ENCODE measurements at regions not wholly inside any gene's neighbourhood (a gene's known extent, or its start where the extent isn't known, plus 50 kb on each side); places are given as distances from the start of the nearest gene placed in this dataset.

DNA sequence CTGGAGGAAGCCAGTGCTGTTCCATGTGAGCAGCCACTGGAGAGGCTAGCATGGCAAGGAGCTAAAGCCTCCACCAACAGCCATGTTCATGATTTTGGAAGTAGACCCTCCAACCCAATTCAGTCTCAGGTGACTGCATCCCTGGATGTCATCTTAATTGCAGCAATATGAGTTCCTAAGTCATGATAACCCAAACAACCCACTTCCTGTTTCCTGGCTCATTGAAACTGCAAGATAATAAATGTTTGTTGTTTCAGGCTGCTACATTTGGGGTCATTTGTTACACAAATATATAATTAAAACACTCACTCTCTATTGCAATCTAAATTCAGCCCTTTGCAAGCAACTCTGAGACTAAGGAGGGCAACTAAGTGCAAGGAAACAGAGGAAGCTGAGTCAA is 62.4 kb upstream of the SLC24A5 start:
- H3K4me2 ChIP-seq (replicated peaks; ENCODE audit: extremely low read depth, low read length, poor library complexity, severe bottlenecking), result no peak overlapping the region
- H3K9me3 Mint-ChIP-seq, result peaks cover 0 to 7% (median 3%) of the 10 kb centered on the region in 7 donors
- H3K79me2 ChIP-seq (ENCODE audit: insufficient read depth, low read length), result no peaks in the 10 kb centered on the region
- no peak overlapping the region for H3K9ac ChIP-seq (ENCODE audit: insufficient read depth, low read length, poor library complexity, severe bottlenecking)
- no peak overlapping the region for H3K4me3 Mint-ChIP-seq
- TF ChIP-seq CTCF (IDR thresholded peaks at IDR 0.05), result no peak
- DNase-seq, result no peak
- H3K36me3 ChIP-seq (replicated peaks in 1 of 2; ENCODE audit: control insufficient read depth in 1 of 2, insufficient read depth in 2 of 2, low read length in 2 of 2), result no peaks in the 10 kb centered on the region
- H3K4me1 ChIP-seq (ENCODE audit: control insufficient read depth in 1 of 2, insufficient read depth in 2 of 2, low read length in 2 of 2), result no peaks in the 10 kb centered on the region
- H3K27ac Mint-ChIP-seq, result no peak overlapping the region
- no peak overlapping the region for H2AFZ ChIP-seq (ENCODE audit: insufficient read depth, low read depth, low read length, poor library complexity, severe bottlenecking)
- no peaks in the 10 kb centered on the region for H3K27me3 ChIP-seq (ENCODE audit: control insufficient read depth in 2 of 2, insufficient read depth in 2 of 2, low read length in 2 of 2)
- no peaks in the 10 kb centered on the region for H3K36me3 Mint-ChIP-seq
- no peaks in the 10 kb centered on the region for H3K9me3 ChIP-seq (replicated peaks in 1 of 2; ENCODE audit: control insufficient read depth in 1 of 2, insufficient read depth in 1 of 2, low read length in 2 of 2)
- H3K4me1 Mint-ChIP-seq, result no peaks in the 10 kb centered on the region
- intact Hi-C loops (cut with micrococcal nuclease), result no loop called here
- H3K27me3 Mint-ChIP-seq (ENCODE audit: low read depth in 3 of 3), result peaks cover 0 to 2% (median 0%) of the 10 kb centered on the region in 3 donors
- no peaks in the 10 kb centered on the region for H4K20me1 ChIP-seq (ENCODE audit: insufficient read depth, low read length)
- H3K27ac ChIP-seq (ENCODE audit: low read depth in 1 of 2, low read length in 2 of 2), result no peak overlapping the region
- no peak overlapping the region for H3K4me3 ChIP-seq (replicated peaks in 1 of 3; ENCODE audit: low read depth in 2 of 3, low read length in 3 of 3)

DNA sequence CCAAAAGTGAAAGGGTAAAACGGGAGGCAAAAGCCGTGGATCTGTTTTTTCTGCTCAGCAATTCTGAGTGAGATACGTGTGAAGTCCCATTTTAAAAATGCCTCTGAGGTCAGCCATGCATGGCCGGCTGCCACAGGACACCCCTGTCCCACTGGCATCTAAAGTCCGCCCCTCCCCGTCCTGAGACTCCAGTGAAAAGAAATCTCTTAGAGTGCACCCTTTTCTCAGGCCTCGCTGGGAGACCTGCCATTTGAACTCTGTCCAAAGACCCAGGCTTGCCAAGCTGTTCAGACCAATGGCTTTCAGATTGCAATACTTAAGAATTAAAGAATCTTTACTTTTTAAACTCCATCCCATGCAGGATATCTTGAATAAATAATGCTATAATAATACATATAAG is 61.0 kb upstream of the SLC24A5 start:
- H3K4me3 Mint-ChIP-seq, result no peak overlapping the region

More for the DNA sequence above, 61.0 kb upstream of the SLC24A5 start:
- Histone ChIP-seq H3K27me3 (ENCODE audit: control insufficient read depth in 2 of 2, insufficient read depth in 2 of 2, low read length in 2 of 2) (no peaks in the 10 kb centered on the region), H2AFZ (ENCODE audit: insufficient read depth, low read depth, low read length, poor library complexity, severe bottlenecking) (no peak overlapping the region), H3K9me3 (replicated peaks in 1 of 2; ENCODE audit: control insufficient read depth in 1 of 2, insufficient read depth in 1 of 2, low read length in 2 of 2) (no peaks in the 10 kb centered on the region), H3K9ac (ENCODE audit: insufficient read depth, low read length, poor library complexity, severe bottlenecking) (no peak overlapping the region), H3K27ac (ENCODE audit: low read depth in 1 of 2, low read length in 2 of 2) (no peak overlapping the region), H3K79me2 (ENCODE audit: insufficient read depth, low read length) (no peaks in the 10 kb centered on the region), H3K4me3 (replicated peaks in 1 of 3; ENCODE audit: low read depth in 2 of 3, low read length in 3 of 3) (no peak overlapping the region), H3K36me3 (replicated peaks in 1 of 2; ENCODE audit: control insufficient read depth in 1 of 2, insufficient read depth in 2 of 2, low read length in 2 of 2) (no peaks in the 10 kb centered on the region), H4K20me1 (ENCODE audit: insufficient read depth, low read length) (no peaks in the 10 kb centered on the region), H3K4me2 (replicated peaks; ENCODE audit: extremely low read depth, low read length, poor library complexity, severe bottlenecking) (no peak overlapping the region), H3K4me1 (ENCODE audit: control insufficient read depth in 1 of 2, insufficient read depth in 2 of 2, low read length in 2 of 2) (no peaks in the 10 kb centered on the region)
- TF ChIP-seq CTCF (IDR thresholded peaks at IDR 0.05), result no peak
- H3K9me3 Mint-ChIP-seq, result peaks cover 0 to 6% (median 3%) of the 10 kb centered on the region in 7 donors
- H3K4me1 Mint-ChIP-seq, result no peaks in the 10 kb centered on the region
- WGBS (ENCODE audit: insufficient coverage), result 89% methylated on average over 7 of the region's 7 CpGs
- peaks cover 0 to 3% (median 2%) of the 10 kb centered on the region in 3 donors for H3K27me3 Mint-ChIP-seq (ENCODE audit: low read depth in 3 of 3)
- DNase-seq, result no peak
- no peaks in the 10 kb centered on the region for H3K36me3 Mint-ChIP-seq
- intact Hi-C loops (cut with micrococcal nuclease), result no loop called here
- no peak overlapping the region for H3K27ac Mint-ChIP-seq

Measured in CD14-positive monocyte (primary cell).